Activated B cell treated with CpG ODN at 0.5 μM for 24 hours (primary cell): ENCODE measurements at regions not wholly inside any gene's neighbourhood (a gene's known extent, or its start where the extent isn't known, plus 50 kb on each side); places are given as distances from the start of the nearest gene placed in this dataset.

Experiments
- ATAC-seq: fragments of 200-7000 bp; cut with Tn5 transposase; one replicate; pipeline ENCODE4 v1.10.0; 2021; ENCODE audit warnings: low read depth, mild to moderate bottlenecking, moderate library complexity
- CTCF ChIA-PET: fragments of 350-600 bp; sonication (Branson Sonifier 250); formaldehyde crosslinking; loops from one replicate; lab custom pipeline; 2021; ENCODE audit warnings: antibody characterized with exemption; lab: Charles Lee
- POLR2A ChIA-PET: fragments of 350-600 bp; sonication (Branson Sonifier 250); formaldehyde crosslinking; loops from one replicate; lab custom pipeline; 2021; ENCODE audit warnings: antibody characterized with exemption; lab: Charles Lee
- DNase-seq: peaks from one replicate; pipeline ENCODE4 v3.0.0; 2022
- H3K27ac Mint-ChIP-seq: one replicate; pipeline ENCODE4 v1.8.0; 2020; ENCODE audit warnings: mixed read lengths
- H3K27me3 Mint-ChIP-seq: one replicate; pipeline ENCODE4 v1.8.0; 2021; ENCODE audit warnings: mixed read lengths
- H3K36me3 Mint-ChIP-seq: one replicate; pipeline ENCODE4 v1.8.0; 2021; ENCODE audit warnings: low read depth, mixed read lengths
- H3K4me1 Mint-ChIP-seq: one replicate; pipeline ENCODE4 v1.8.0; 2021; ENCODE audit warnings: mixed read lengths
- H3K4me3 Mint-ChIP-seq: one replicate; pipeline ENCODE4 v1.8.0; 2020; ENCODE audit warnings: mild to moderate bottlenecking, mixed read lengths
- H3K9me3 Mint-ChIP-seq: one replicate; pipeline ENCODE4 v1.8.0; 2020; ENCODE audit warnings: mixed read lengths
- CTCF ChIP-seq: fragments of 200-600 bp; IDR thresholded peaks from one replicate; pipeline ENCODE4 v1.8.0; 2022; ENCODE audit warnings: antibody characterized with exemption, mild to moderate bottlenecking
- intact Hi-C: fragments of 100-400 bp; cut with micrococcal nuclease; formaldehyde crosslinking; loops from one replicate; pipeline ENCODE4 v1.15.1; 2024

GRCh38 chr20:53801609-53802370 is 208.2 kb upstream of the ZNF217 start:
- POLR2A ChIA-PET, result no interaction called here
- CTCF ChIA-PET, result no interaction called here
- intact Hi-C loops, result no loop called here
- Mint-ChIP-seq H3K4me1 (no peaks in the 10 kb centered on the region), H3K36me3 (no peaks in the 10 kb centered on the region), H3K4me3 (no peak overlapping the region), H3K27me3 (no peaks in the 10 kb centered on the region), H3K27ac (no peak overlapping the region), H3K9me3 (no peaks in the 10 kb centered on the region)
- no peak for DNase-seq
- TF ChIP-seq CTCF, result no peak
- ATAC-seq, result no peak

- ChIA-PET POLR2A (no interaction called here), CTCF (no interaction called here)
- H3K27me3 Mint-ChIP-seq, result no peaks in the 10 kb centered on the region
- no peaks in the 10 kb centered on the region for H3K9me3 Mint-ChIP-seq
- no peak overlapping the region for H3K27ac Mint-ChIP-seq
- H3K4me1 Mint-ChIP-seq, result no peaks in the 10 kb centered on the region
- no peak for ATAC-seq
- H3K36me3 Mint-ChIP-seq, result no peaks in the 10 kb centered on the region
- intact Hi-C loops, result no loop called here
- no peak overlapping the region for H3K4me3 Mint-ChIP-seq
- TF ChIP-seq CTCF, result no peak
- DNase-seq, result no peak
These were observed 207.4 kb upstream of the ZNF217 start for GRCh38 chr20:53800883-53801604.

- Mint-ChIP-seq H3K4me3 (no peak overlapping the region), H3K27me3 (no peaks in the 10 kb centered on the region), H3K27ac (no peak overlapping the region), H3K4me1 (no peaks in the 10 kb centered on the region), H3K9me3 (no peaks in the 10 kb centered on the region), H3K36me3 (no peaks in the 10 kb centered on the region)
- ChIA-PET CTCF (no interaction called here), POLR2A (no interaction called here)
- no peak for ATAC-seq
- no peak for TF ChIP-seq CTCF
- DNase-seq, result no peak
- intact Hi-C loops, result no loop called here
These were observed 206.8 kb upstream of the ZNF217 start for GRCh38 chr20:53800418-53800817.

DNA sequence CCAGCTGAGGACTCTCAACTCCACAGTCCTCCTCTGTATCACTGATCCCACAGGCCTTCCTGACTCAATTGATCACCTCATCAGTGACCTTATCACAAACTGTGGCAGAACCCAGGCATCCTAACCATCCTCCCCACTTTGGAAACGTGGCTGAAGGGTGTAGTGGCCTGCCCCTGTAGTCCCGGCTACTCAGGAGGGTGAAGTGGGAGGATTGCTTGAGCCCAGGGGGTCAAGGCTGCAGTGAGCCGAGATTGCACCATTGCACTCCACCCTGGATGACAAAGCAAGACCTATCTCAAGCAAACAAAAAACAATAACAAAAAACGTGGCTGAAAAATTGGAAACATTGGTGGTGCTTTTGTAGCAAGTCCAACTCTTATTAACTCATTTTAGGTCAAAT is 203.4 kb upstream of the ZNF217 start:
- no peak for DNase-seq
- no peaks in the 10 kb centered on the region for H3K36me3 Mint-ChIP-seq
- POLR2A ChIA-PET, result no interaction called here
- intact Hi-C loops, result no loop called here
- no peaks in the 10 kb centered on the region for H3K27me3 Mint-ChIP-seq
- no peaks in the 10 kb centered on the region for H3K9me3 Mint-ChIP-seq
- H3K27ac Mint-ChIP-seq, result no peak overlapping the region
- no peak overlapping the region for H3K4me3 Mint-ChIP-seq
- CTCF ChIA-PET, result no interaction called here
- H3K4me1 Mint-ChIP-seq, result no peaks in the 10 kb centered on the region
- ATAC-seq, result no peak
- no peak for TF ChIP-seq CTCF

DNA sequence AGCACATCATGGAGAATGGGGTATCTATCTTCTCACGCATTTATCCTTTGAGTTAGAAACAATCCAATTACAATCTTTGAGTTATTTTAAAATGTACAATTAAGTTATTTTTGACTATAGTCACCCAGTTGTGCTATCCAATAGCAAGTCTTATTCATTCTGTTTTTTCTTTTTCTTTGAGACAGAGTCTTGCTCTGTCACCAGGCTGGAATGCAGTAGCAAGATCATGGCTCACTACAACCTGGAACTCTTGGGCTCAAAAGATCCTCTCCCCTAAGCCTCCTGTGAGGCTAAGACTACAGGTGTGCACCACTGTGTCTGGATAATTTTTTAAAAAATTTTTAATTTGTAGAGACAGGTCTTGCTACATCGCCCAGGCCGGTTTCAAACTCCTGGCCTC is 201.5 kb upstream of the ZNF217 start:
- CTCF ChIA-PET, result no interaction called here
- Mint-ChIP-seq H3K27ac (no peak overlapping the region), H3K4me3 (no peak overlapping the region), H3K36me3 (no peaks in the 10 kb centered on the region), H3K4me1 (no peaks in the 10 kb centered on the region), H3K27me3 (no peaks in the 10 kb centered on the region), H3K9me3 (no peaks in the 10 kb centered on the region)
- ATAC-seq (no peak), DNase-seq (no peak)
- TF ChIP-seq CTCF, result no peak
- intact Hi-C loops, result no loop called here
- POLR2A ChIA-PET, result no interaction called here
